DMS53 (cell line): ENCODE measurements at regions not wholly inside any gene's neighbourhood (a gene's known extent, or its start where the extent isn't known, plus 50 kb on each side); places are given as distances from the start of the nearest gene placed in this dataset.

Experiments
- DNase-seq: peaks from one replicate; lab custom pipeline; 2025; lab: John Stamatoyannopoulos, UW

DNA sequence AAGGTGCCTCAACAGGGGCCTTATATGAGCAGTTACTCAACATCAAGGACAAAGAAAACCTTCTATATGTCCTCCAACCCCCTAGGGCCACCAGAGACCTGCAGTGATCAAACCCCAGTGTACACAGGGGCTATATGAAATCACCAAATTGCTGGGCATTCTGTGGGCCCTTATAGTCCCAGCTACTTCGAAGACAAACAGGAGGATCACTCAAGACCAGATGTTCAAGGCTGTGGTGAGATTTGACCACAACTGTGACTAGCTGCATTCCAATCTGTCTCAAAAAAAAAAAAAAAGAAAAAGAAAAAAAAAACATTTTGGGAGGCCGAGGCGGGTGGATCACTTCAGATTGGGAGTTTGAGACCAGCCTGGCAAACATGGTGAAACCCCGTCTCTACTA, 51.0 kb upstream of the PRB2 start:
- no peak for DNase-seq

DNA sequence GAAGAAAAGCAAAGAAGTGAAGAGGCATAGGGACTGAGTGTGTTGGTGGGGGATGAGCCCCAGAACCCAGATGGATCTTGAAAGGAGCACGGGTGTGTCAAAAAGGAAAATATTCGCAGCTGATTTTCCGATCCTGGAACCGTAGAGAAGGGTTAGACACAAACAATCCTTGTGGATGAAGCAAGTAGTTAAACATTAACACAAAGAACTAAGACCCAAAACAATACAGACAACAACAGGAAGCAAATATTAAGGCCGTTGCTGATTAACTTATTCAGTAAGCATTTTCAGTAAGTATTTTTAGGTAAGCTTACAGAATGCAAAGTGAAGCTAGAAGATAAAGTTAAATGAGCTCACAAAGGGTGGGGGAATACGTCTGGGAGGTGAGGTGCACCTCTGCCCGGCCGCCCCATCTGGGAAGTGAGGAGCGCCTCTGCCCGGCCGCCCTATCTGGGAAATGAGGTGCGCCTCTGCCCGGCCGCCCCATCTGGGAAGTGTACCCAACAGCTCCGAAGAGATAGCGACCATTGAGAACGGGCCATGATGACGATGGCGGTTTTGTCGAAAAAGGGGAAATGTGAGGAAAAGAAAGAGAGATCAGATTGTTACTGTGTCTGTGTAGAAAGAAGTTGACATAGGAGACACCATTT, 62.8 kb upstream of the PRB2 start:
- peak; percentile 64 for DNase-seq

DNA sequence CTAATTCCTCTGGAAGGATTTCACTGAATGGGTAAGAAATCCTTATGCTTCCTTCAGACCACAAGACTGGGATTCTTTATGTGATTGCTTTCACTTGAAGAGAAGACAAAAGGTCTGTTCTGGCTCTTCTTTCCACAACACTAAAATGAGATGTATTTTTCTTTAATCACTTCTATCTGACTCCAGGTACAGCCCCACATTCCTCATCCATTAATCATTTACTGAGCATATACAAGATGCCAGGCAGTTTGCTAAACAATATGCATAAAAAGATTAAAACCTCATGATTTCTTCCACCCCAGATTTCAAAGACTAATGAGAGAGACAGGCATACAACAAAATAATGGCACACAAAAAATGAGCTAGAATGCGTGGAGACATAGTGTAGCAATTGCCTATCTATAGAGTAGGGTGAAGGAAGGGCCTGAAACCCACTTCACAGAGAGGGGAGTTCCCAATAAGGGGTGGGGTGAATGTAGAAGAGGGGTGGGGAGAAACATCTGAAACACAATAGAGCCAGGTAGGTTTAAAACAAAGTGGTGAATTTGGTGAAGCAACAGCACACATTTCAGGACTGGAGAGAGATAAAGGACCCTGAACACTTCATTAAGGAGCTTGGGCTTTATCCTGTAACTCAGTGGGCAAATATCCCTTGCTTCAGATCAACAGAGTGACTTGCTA, 65.1 kb upstream of the PRB2 start:
- no peak for DNase-seq

DNA sequence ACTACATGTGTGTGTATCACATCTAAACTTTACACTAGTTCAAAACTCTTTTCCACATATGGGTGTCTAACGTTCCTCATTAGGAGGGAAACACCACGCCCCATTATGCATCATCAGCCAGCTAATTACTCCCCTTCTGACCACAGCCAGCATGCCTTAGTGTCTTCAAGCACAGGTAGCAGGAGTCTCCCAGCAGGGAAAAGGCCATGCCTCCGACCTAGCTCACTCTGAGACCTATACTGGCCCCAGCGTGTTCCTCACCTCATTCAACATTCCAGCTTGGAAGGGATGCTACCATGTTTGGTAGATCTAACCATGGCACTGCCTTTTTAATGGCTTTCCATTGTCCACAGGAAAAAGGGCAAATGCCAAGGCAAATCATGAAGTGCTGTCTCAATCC, 66.1 kb upstream of the PRB2 start:
- no peak for DNase-seq

DNA sequence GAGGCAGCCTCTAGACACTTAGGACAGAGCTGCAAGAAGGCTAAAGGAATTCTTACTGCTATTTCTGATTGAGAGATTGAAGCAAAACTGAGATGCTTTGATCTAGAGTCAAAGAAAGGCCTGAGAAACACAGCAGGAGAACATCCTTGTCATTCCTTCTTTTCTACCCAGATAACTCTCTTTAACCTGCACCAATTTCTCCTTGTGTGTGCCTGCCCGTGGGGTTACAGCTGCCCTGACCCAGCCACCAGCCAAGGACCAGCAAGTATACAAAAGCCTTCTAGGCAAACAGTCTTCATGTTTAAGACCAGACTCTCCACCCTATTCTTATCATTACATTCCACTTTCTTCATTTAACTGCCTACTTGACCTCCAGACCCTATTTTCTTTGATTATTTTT, 81.7 kb upstream of the PRB2 start:
- no peak for DNase-seq

DNA sequence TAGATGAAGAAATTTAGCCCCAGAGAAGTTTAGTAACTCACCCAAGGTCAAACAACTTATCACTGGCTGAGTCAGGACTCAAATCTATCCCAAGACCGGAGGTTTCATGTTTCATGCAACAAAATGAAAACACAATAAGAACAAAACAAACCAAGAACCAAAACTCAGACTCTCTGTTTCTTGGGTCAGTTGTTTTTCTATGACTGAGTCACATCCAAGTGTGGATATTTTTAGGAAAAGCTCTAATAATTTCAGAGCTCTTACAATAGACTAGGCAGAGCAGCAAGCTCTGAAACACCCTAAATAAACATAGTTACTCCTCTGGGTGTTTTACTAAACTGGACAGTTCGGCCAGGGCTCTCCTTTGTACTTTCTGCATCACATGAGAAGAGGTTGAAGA, 87.6 kb upstream of the PRB2 start:
- peak; percentile 48 for DNase-seq

DNA sequence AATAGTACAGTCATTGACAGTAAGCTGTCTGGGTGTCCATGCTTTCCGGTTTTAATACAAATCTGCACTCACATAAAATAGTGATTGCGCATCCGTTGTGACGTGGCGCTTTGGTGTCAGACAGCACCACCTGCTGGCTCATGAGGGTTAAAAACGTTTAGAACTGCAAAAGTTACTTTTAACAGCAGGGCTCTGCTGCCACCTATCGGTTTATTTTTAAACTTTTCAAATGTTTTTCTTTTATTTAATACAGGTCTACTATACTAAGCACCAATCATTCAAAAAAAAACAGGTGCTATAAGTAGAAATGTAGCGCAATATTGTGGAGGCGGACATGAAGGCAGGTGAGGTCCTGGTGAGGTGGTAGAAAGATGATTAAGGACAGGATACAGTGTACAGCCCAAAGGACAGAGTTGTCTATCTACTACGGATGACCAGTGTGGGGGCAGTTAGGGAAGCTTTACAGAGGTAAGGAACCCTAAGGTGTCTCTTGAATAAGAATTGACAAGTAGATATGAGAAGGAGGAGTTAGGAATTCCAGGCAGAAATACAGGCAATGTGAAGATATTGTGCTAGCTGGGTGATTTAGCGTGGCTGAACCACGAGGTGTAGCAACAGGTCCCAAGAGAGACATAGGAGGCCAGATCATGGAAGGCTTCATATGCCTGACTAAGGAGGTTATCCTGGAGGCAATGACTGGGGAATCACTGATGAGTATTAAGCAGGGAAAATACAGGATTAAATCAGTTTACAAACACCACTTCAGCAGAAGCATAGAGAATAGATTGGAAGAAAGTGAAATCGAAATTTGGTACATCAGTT, 91.5 kb upstream of the PRB2 start:
- peak; percentile 97 for DNase-seq

DNA sequence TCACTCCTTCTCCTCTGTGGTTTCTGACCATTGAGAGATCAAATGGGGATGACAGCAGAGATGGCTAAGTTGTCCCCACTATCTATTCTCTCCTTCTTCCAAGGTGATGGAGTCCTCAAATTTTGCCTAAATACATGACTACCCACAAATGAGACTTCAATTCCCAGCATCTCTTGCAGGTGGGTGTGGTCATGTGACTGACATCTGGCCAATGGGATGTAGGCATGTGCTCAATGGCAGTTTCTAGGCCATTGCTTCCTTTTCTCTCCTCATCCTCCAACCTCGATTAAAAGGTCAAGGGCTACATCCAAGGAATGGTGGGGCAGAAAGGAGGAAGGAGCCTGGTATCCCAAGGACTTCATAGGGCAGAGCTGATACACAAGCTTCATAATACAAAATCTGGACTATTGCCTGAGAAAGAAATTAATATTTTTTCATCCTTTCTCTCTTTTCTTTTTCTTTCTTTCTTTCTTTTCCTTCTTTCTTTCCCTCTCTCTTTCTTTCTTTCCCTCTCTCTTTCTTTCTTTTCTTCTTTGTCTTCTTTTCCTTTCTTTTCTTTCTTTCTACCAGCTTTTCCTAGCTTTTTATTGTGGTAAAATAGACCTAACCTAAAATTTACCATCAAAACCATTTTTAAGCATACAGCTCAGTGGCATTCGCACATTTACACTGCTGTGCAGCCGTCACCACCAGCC, 100.9 kb upstream of the PRB2 start:
- no peak for DNase-seq

DNA sequence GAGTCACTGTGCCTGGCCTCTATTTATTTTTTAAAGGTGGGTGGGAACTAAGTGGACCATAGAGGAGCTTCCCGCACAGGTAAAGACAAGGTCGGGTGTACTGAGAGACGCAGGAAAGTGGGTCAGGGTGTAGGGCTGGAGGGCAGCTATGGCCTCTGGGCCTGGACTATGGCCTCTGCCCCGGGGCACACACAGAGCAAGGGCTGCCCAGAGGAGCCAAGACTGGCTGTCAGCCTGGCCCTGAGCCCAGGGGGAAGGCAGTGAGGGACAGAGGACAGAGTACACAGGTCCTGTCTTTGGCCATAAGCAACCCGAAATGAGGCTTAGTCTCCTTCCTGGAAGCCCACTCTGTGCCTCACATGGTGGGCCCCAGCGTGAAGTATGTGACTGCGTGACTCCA, 102.1 kb upstream of the PRB2 start:
- DNase-seq, result no peak

DNA sequence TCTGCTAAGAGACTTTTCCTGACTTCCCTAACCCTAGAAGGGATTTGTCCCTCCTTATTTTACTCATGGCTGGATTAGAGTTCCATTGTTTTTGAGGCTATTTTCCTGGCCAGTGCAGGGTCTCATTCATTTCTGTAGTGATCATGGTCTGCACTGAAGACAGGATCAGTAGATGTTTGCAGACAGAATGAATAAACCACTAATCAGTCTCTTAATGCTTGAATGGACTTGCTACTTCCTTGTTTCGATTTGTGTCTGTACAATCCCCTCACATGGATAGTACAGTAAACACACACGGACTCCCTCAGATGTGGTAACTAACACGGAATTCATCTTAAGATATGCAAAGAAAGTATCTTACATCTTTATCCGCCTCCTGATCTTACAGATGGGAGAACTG, 102.6 kb upstream of the PRB2 start:
- peak; percentile 29 for DNase-seq

DNA sequence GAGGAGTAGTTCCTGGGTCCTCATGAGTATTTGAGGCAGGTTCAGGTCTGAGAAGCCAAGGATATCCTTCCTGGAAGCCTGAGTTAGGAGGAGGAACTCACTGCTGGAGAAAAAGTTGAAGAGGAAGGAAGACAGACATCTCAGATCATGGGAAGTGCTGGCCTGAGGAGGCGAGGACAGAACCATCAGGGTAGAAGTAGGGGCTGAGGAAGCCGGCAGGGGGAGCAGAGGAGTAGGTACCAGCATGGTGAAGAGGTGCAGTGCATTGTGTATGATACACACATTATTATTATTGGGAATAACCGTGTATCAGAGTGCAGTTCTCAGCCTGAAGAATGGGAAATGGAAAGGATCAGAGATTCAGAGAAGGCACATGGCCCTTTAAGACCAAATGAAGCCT, 103.2 kb upstream of the PRB2 start:
- DNase-seq, result peak; percentile 32

DNA sequence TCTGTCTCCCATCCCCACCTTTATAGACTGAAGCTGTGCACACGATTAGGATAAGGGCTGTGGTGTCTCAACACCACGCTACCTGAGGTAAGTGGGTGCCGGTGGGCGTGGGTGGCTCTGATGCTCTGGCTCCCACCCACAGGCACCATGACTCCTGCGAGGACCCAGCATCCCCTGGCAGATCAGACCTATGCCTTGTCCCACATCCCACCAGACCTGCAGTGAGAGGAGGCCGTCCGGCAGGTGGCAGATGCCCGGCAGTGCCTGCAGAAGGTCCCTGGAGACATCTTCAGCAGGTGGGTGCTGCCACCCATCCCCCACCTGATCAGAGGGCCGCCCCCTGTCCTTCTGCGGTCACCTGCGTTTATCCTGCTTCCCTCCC, 104.4 kb upstream of the PRB2 start:
- peak; percentile 80 for DNase-seq

DNA sequence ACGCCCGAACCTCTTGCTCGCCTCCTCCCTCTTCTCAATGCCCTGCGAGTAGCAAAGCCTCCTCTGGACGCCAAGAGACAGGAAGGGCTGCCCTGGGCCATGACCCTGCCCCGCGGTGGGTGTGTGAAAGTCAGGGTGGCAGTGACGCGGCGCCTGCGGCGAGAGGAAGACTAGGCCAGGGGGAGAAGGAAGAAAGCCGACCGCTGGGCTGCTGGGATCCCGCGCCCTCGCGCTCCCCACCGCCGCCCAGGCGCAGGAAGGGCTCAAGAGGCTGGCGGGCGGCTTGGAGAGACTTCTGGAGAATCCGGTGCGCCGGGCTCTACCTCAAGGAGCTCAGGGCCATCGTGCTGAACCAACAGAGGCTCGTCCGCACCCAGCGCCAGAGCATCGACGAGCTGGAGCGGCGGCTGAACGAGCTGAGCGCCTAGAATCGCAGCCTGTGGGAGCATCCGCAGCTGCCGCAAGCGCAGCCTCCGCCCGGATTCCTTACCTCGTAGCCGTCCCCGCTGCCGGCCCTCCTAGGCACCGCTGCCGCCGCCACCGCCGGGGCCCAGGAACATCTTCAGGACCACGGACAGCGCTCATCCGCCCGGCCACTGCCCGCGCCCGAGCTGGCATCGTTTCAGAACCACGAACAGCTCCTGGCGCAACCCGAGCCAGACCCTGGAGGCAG, 105.0 kb upstream of the PRB2 start:
- peak; percentile 87 for DNase-seq

DNA sequence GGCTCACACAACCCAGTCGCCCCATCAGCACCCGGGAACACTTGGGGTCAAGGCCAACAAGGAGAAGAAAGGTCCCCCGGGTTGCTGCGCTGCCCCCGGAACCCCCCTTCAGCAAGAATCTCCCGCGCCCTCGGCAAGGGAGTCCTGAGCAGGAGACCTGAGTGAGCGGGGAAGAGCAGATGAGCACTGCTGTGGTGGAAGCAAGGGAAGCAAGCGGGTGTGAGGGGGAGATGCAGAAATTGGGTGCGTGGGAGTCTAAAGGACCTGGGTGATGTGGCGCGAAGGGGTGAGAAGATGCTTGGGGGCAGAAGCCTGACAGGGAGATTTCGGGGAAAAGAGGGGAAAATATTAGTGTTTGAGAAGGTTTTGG, 105.5 kb upstream of the PRB2 start:
- no peak for DNase-seq

DNA sequence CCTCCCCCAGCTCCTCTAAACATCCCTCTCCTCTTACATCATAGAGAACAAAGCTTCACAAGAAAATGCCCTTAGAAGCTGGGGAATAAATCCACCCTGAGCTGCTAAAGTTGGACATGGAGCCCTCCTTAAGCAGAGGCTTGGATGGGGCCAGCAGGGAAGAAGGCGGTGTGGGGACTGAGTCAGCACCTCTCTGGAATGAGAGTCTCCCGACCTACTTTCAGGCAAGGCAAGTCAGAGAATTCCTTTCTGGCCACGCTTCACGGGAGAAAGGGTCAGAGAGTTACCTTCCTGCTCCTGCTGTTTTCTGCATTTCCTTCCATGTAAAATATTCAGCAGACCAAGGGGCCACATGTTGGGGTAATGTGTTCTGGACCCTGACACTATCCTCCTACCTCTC, 113.3 kb upstream of the PRB2 start:
- DNase-seq, result no peak

DNA sequence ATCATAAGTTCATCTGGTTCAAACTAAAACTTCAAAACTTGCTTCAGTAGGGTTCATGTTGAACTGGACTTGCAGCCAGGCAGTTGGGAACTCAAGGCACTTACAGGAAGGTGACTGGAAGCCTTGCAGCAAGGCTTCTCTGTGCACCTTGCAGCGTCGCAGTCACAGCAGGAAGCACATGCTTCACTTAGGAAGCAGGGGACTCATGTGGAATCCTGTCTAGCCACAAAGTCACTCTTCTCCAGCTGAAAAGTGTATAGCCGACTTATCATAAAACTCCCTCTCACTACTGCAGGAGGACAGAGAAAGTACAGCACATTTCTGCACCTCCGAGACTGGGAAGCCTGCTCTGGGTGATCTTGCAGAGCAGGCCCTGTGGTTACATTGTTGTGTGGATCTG, 114.0 kb upstream of the PRB2 start:
- no peak for DNase-seq

DNA sequence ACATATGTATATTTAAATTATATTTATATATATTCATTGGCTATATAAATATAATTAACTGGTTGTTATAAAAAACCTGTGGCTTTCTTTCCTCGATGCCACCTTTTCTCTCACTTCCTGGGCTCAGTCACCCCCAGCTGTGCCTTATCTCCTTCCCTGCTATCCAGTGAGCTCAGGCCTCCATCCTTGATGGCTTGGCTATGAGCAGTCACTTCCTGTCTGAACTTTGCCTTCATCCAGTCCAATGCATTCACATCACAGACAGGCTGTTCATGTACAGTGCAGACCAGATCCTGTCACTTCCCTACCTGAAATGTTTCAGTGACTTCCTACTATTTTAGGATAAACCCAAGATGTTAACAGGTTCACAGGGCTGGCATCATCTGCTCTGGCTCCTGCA, 115.3 kb upstream of the PRB2 start:
- DNase-seq, result peak; percentile 42

DNA sequence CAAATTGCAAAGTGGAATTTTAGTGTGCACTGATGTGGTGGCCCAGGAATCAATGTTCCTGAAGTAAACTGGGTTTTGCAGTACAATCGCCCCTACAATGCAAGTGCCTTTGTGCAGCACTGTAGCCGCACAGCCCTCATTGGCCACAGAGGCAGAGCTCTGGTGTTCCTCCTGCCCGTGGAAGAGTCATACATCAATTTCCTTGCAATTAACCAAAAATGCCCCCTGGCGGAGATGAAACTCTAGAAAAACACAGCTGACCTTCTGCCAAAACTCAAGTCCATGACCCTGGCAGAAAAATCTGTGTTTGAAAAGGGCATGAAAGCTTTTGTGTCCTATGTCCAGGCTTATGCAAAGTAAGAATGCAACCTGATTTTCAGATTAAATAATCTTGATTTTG, 117.9 kb upstream of the PRB2 start:
- DNase-seq, result peak; percentile 34

DNA sequence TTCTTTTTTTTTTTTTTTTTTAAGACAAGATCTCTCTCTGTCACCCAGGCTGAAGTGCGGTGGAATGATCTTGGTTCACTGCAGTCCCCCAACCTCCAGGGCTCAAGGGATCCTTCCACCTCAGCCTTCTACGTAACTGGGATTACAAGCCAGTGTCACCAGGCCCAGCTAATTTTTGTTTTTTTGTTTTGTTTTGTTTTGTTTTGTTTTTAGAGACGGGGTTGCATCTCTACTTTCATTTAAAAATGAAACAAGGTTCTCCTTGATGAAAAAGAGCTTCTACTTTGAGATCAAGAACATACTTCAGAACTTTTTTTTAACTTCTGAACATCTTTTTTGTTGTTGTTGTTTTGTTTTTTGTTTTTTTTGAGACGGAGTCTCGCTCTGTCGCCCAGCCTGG, 121.7 kb upstream of the PRB2 start:
- no peak for DNase-seq

DNA sequence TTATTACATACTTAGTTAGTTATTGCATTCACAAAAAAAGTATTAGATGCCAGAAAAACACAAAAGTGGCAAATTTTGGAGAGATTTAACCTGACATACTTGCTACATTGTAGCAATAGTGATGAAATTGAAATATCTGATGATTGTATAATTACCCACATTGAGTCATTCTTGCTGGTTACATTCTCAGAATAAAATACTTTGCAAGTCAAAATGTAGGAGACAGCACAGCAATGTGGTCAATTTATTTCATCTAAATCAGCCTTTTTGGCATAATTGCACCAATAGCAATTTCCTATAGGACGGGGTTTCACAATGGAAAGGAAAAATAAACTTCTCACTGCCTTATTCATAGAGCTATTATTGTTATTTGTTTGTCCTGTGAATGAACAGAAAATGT, 125.0 kb upstream of the ETV6 start:
- no peak for DNase-seq

DNA sequence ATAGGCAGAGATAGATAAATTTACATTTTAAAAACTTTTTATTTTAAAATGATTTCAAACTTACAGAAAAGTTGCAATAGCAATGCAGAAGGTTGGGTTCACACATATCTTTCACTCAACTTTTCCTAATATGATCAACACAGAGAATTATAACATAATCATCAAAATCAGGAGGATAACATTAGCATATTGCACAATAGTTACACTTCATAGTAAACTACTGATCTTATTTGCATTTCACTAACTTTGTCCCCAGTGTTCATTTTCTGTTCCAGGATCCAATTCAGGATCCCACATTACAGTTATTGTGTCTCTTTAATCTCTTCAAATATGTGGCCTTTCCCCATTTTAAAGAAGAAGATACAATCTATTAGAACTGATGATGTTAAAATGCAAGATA, 115.4 kb upstream of the ETV6 start:
- DNase-seq, result no peak

DNA sequence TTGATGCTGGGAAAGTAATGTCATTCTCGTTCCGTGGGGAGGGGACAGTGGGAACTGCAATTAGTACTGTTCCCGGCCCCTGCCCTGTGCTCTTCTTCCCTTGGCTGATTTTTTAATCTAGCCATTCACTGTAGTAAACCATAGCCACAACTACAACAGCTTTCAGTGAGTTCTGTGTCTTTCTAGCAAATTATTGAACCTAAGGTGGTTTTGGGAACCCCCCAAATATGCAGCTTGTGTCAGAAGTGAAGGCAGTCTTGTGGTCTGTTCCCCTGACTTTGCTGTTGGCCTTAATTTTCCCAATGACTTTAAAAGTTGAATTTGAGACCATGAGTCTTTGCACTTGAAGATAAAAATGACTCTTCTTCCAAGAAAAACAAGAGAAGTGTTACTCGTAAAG, 114.3 kb upstream of the ETV6 start:
- no peak for DNase-seq
